ENCODE measurements at regions not wholly inside any gene's neighbourhood (a gene's known extent, or its start where the extent isn't known, plus 50 kb on each side); places are given as distances from the start of the nearest gene placed in this dataset.
"Not testable (repeated sequence)": the region's sequence is repeated elsewhere in the genome, so short reads cannot be mapped to it uniquely, and the experiment has no call there.

DNA sequence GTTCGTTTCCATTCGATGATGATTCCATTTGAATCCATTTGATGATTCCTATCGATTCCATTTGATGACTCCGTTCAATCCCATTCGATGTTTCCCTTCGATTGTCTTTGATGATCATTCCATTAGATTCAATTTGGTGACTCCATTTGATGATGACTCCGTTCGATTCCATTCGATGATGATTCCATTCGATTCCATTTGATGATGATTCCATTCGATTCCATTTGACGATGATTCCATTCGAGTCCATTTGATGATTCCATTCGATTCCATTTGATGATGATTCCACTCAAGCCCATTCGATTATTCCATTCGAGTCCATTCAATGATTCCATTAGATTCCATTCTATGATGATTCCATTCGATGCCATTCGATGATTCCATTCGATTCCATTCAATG is 2730.6 kb downstream of the RPIA start:
- peaks cover 4 to 22% of the 10 kb centered on the region in 2 donors for H3K9me3 ChIP-seq (ENCODE audit: control insufficient read depth in 1 of 2, low read length in 2 of 2)
- not testable (repeated sequence) for H3K9ac ChIP-seq (ENCODE audit: low read depth in 1 of 2, low read length in 2 of 2); H3K27ac ChIP-seq (ENCODE audit: low read depth, low read length); H3K4me3 ChIP-seq (ENCODE audit: low read depth in 1 of 2, low read length in 2 of 2); H3K36me3 ChIP-seq (ENCODE audit: control insufficient read depth in 1 of 2, insufficient read depth in 2 of 2, low read length in 2 of 2); H3K4me1 ChIP-seq (ENCODE audit: control insufficient read depth in 1 of 2, insufficient read depth in 2 of 2, low read length in 2 of 2); H3K27me3 ChIP-seq (ENCODE audit: control insufficient read depth in 1 of 2, insufficient read depth in 2 of 2, low read length in 2 of 2)

DNA sequence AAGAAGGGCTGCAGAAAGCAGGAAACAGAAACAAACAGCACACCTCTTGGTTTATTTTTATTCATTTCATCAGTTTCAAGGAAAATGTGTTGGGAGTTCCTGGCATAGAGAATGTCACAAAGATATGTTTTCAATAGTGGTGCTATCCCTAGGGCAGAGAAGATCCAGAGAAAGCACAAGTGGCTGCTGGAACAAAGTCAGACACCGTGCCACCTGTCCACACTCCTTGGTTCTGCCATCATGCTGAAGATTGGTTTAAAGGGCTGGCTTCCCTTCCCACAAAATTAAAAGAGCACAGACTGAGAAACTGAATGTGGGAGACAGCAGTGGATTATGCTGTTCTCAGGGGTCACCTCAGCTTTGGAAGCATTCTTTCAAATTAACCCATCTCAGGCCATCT is 2735.7 kb downstream of the RPIA start:
- H3K27me3 ChIP-seq (ENCODE audit: control insufficient read depth in 1 of 2, insufficient read depth in 2 of 2, low read length in 2 of 2); H3K9ac ChIP-seq (ENCODE audit: low read depth in 1 of 2, low read length in 2 of 2): not testable (repeated sequence)

DNA sequence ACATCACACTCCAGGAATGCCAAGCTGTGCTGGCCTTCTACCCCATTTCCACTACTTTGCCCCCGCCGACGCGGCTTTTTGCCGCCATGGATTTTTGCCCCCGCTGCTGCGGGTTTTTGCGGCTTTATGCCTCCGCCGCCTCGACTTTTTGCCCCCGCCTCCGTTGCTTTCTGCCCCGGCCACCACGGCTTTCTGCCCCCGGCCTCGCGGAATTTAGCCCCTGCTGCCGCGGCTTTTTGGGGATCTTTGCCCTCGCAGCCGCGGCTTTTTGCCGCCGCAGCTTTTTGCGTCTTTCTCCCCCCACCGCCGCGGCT is 2750.4 kb downstream of the RPIA start:
- not testable (repeated sequence) for H3K27me3 ChIP-seq (ENCODE audit: control insufficient read depth in 1 of 2, insufficient read depth in 2 of 2, low read length in 2 of 2); H3K4me1 ChIP-seq (ENCODE audit: control insufficient read depth in 1 of 2, insufficient read depth in 2 of 2, low read length in 2 of 2); H3K9me3 ChIP-seq (ENCODE audit: control insufficient read depth in 1 of 2, low read length in 2 of 2); H3K9ac ChIP-seq (ENCODE audit: low read depth in 1 of 2, low read length in 2 of 2); H3K36me3 ChIP-seq (ENCODE audit: control insufficient read depth in 1 of 2, insufficient read depth in 2 of 2, low read length in 2 of 2); H3K4me3 ChIP-seq (ENCODE audit: low read depth in 1 of 2, low read length in 2 of 2); H3K27ac ChIP-seq (ENCODE audit: low read depth, low read length)

More for the DNA sequence above, 2735.7 kb downstream of the RPIA start:
- H3K27ac ChIP-seq (ENCODE audit: low read depth, low read length); H3K9me3 ChIP-seq (ENCODE audit: control insufficient read depth in 1 of 2, low read length in 2 of 2); H3K36me3 ChIP-seq (ENCODE audit: control insufficient read depth in 1 of 2, insufficient read depth in 2 of 2, low read length in 2 of 2); H3K4me1 ChIP-seq (ENCODE audit: control insufficient read depth in 1 of 2, insufficient read depth in 2 of 2, low read length in 2 of 2); H3K4me3 ChIP-seq (ENCODE audit: low read depth in 1 of 2, low read length in 2 of 2): not testable (repeated sequence)

DNA sequence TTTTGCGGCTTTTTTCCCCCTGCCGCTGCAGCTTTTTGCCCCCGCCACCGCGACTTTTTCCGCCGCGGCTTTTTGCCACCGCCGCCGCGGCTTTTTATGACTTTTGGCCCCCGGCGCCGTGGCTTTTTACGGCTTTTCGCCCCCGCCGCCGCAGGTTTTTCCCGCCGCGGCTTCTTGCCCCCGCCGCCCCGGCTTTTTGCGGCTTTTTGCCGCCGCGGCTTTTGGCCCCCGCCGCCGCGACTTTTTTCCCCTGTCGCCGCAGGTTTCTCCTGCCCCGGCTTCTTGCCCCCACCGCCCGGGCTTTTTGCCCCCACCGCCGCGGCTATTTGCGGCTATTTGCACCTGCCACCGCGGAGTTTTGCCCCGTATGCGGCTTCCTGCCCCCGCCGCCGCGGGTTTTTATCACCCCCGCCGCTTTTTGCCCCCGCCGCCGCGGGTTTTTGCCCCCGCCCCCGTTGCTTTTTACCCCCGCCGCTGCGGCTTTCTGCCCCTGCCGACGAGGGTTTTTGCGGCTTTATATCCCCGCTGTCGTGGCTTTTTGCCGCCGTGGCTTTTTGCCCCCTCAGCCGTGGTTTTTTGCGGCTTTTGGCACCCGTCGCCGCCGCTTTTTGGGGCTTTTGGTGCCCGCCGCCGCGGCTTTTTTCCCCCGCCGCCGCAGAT is 2750.9 kb downstream of the RPIA start:
- H3K36me3 ChIP-seq (ENCODE audit: control insufficient read depth in 1 of 2, insufficient read depth in 2 of 2, low read length in 2 of 2), result no peaks in the 10 kb centered on the region
- H3K4me3 ChIP-seq (ENCODE audit: low read depth in 1 of 2, low read length in 2 of 2), result no peak overlapping the region
- peaks cover 0 to 9% of the 10 kb centered on the region in 2 donors for H3K27me3 ChIP-seq (ENCODE audit: control insufficient read depth in 1 of 2, insufficient read depth in 2 of 2, low read length in 2 of 2)
- no peaks in the 10 kb centered on the region for H3K4me1 ChIP-seq (ENCODE audit: control insufficient read depth in 1 of 2, insufficient read depth in 2 of 2, low read length in 2 of 2)
- no peak overlapping the region for H3K9ac ChIP-seq (ENCODE audit: low read depth in 1 of 2, low read length in 2 of 2)
- H3K9me3 ChIP-seq (ENCODE audit: control insufficient read depth in 1 of 2, low read length in 2 of 2), result no peaks in the 10 kb centered on the region
- H3K27ac ChIP-seq (ENCODE audit: low read depth, low read length), result no peak overlapping the region

DNA sequence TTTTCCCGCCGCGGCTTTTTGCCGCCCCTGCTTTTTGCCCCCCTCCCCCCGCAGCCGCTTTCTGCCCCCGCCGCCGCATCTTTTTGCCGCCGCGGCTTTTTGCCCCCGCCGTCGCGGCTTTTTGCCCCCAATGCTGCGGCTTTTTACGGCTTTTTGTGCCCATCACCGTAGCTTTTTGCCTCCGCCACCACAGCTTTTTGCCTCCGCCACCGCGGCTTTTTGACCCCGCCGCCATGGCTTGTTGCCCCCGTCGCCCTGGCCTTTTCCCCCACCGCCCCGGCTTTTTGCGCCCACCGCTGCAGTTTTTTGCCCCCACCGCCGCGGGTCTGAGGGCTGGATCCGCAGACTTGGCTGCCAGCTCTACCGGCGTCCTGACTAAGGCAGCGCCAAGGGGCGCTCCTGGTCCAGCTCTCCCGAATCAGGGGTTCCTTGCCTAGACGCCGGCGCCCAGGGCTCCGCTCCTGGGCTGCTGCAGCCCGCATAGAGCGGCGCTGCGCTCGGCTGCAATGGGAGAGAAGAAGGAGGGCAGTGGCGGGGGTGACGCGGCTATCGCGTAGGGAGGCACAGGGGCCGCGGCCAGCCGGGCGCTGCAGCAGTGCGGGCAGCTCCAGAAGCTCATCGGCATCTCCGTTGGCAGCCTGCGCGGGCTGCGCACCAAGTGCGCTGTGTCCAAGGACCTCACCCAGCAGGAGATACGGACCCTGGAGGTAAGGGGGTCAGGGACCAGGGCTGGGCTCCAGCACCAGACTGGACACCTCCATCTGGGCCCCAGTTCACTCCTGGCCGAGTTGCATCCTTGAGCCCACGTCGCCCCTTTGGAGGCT is 2751.6 kb downstream of the RPIA start:
- not testable (repeated sequence) for H3K27ac ChIP-seq (ENCODE audit: low read depth, low read length); H3K9me3 ChIP-seq (ENCODE audit: control insufficient read depth in 1 of 2, low read length in 2 of 2); H3K4me3 ChIP-seq (ENCODE audit: low read depth in 1 of 2, low read length in 2 of 2); H3K36me3 ChIP-seq (ENCODE audit: control insufficient read depth in 1 of 2, insufficient read depth in 2 of 2, low read length in 2 of 2); H3K27me3 ChIP-seq (ENCODE audit: control insufficient read depth in 1 of 2, insufficient read depth in 2 of 2, low read length in 2 of 2); H3K9ac ChIP-seq (ENCODE audit: low read depth in 1 of 2, low read length in 2 of 2); H3K4me1 ChIP-seq (ENCODE audit: control insufficient read depth in 1 of 2, insufficient read depth in 2 of 2, low read length in 2 of 2)

DNA sequence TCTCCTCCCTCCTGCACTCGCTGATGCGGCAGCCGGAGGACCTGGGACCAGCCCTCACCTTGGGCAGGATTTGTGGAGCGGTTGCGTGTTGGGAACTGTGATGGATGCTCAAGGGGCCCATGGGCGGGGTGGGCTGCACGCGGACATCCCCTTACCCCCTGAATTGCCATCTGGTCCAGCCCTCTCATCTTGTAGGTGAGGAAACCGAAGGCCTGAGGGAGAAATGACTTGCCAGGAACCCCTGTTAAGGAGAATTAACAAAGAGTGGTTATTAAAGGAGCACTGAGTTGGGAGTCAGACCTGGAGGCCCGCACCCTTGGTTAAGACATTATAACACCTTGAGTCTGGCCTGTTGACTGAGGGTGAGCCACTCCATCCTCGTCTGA is 2752.2 kb downstream of the RPIA start:
- not testable (repeated sequence) for H3K4me3 ChIP-seq (ENCODE audit: low read depth in 1 of 2, low read length in 2 of 2); H3K9ac ChIP-seq (ENCODE audit: low read depth in 1 of 2, low read length in 2 of 2); H3K27me3 ChIP-seq (ENCODE audit: control insufficient read depth in 1 of 2, insufficient read depth in 2 of 2, low read length in 2 of 2); H3K4me1 ChIP-seq (ENCODE audit: control insufficient read depth in 1 of 2, insufficient read depth in 2 of 2, low read length in 2 of 2); H3K36me3 ChIP-seq (ENCODE audit: control insufficient read depth in 1 of 2, insufficient read depth in 2 of 2, low read length in 2 of 2); H3K9me3 ChIP-seq (ENCODE audit: control insufficient read depth in 1 of 2, low read length in 2 of 2); H3K27ac ChIP-seq (ENCODE audit: low read depth, low read length)

DNA sequence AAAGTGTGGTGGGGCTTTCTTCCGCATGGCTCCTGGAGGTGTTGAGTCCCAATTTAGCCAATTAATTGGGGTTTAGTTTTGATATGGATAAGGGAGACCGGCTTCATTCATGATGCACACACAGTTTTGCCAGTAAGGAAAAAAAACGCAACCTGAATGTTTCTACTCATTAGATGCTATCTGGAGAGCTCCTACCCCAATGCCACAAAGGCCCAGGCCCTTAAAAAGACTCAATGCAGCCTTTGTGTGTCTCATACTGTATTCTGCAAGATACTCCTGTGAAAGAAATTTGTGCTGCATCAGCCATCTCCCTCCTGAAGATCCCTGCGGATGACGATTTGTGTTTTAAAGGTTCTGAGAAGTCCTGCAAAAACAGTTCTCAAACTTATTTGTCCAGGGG is 2754.2 kb downstream of the RPIA start:
- not testable (repeated sequence) for H3K36me3 ChIP-seq (ENCODE audit: control insufficient read depth in 1 of 2, insufficient read depth in 2 of 2, low read length in 2 of 2)

DNA sequence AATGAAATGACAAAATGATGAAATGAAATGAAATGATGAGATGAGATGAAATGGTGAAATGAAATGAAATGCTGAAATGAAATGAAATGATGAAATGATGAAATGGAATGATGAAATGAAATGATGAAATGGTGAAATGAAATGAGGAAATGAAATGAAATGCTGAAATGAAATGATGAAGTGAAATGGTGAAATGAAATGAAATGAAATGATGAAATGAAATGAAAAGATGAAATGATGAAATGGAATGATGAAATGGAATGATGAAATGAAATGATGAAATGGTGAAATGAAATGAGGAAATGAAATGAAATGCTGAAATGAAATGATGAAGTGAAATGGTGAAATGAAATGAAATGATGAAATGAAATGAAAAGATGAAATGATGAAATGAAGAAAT is 2755.0 kb downstream of the RPIA start:
- H3K9ac ChIP-seq (ENCODE audit: low read depth in 1 of 2, low read length in 2 of 2); H3K27ac ChIP-seq (ENCODE audit: low read depth, low read length): not testable (repeated sequence)

More for the DNA sequence above, 2754.2 kb downstream of the RPIA start:
- not testable (repeated sequence) for H3K9ac ChIP-seq (ENCODE audit: low read depth in 1 of 2, low read length in 2 of 2); H3K27ac ChIP-seq (ENCODE audit: low read depth, low read length); H3K9me3 ChIP-seq (ENCODE audit: control insufficient read depth in 1 of 2, low read length in 2 of 2); H3K4me1 ChIP-seq (ENCODE audit: control insufficient read depth in 1 of 2, insufficient read depth in 2 of 2, low read length in 2 of 2); H3K4me3 ChIP-seq (ENCODE audit: low read depth in 1 of 2, low read length in 2 of 2); H3K27me3 ChIP-seq (ENCODE audit: control insufficient read depth in 1 of 2, insufficient read depth in 2 of 2, low read length in 2 of 2)

DNA sequence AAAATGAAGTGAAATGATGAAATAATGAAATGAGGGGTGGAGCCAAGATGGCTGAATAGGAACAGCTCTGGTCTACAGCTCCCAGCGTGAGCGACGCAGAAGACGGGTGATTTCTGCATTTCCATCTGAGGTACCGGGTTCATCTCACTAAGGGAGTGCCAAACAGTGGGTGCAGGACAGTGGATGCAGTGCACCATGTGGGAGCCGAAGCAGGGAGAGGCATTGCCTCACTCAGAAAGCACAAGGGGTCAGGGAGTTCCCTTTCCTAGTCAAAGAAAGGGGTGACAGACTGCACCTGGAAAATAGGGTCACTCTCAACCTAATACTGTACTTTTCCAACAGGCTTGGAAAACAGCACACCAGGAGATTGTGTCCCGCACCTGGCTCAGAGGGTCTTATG is 2755.4 kb downstream of the RPIA start:
- not testable (repeated sequence) for H3K27ac ChIP-seq (ENCODE audit: low read depth, low read length); H3K4me3 ChIP-seq (ENCODE audit: low read depth in 1 of 2, low read length in 2 of 2); H3K4me1 ChIP-seq (ENCODE audit: control insufficient read depth in 1 of 2, insufficient read depth in 2 of 2, low read length in 2 of 2); H3K36me3 ChIP-seq (ENCODE audit: control insufficient read depth in 1 of 2, insufficient read depth in 2 of 2, low read length in 2 of 2); H3K9me3 ChIP-seq (ENCODE audit: control insufficient read depth in 1 of 2, low read length in 2 of 2); H3K9ac ChIP-seq (ENCODE audit: low read depth in 1 of 2, low read length in 2 of 2); H3K27me3 ChIP-seq (ENCODE audit: control insufficient read depth in 1 of 2, insufficient read depth in 2 of 2, low read length in 2 of 2)

More for the DNA sequence above, 2755.0 kb downstream of the RPIA start:
- H3K27me3 ChIP-seq (ENCODE audit: control insufficient read depth in 1 of 2, insufficient read depth in 2 of 2, low read length in 2 of 2); H3K4me1 ChIP-seq (ENCODE audit: control insufficient read depth in 1 of 2, insufficient read depth in 2 of 2, low read length in 2 of 2); H3K4me3 ChIP-seq (ENCODE audit: low read depth in 1 of 2, low read length in 2 of 2); H3K9me3 ChIP-seq (ENCODE audit: control insufficient read depth in 1 of 2, low read length in 2 of 2); H3K36me3 ChIP-seq (ENCODE audit: control insufficient read depth in 1 of 2, insufficient read depth in 2 of 2, low read length in 2 of 2): not testable (repeated sequence)

DNA sequence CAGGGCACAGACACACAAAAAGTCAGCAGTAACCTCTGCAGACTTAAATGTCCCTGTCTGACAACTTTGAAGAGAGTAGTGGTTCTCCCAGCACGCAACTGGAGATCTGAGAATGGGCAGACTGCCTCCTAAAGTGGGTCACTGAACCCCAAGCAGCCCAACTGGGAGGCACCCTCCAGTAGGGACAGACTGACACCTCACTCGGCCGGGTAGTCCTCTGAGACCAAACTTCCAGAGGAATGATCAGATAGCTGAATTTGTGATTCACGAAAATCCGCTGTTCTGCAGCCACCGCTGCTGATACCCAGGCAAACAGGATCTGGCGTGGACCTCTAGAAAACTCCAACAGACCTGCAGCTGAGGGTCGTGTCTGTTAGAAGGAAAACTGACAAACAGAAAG is 2756.0 kb downstream of the RPIA start:
- not testable (repeated sequence) for H3K27me3 ChIP-seq (ENCODE audit: control insufficient read depth in 1 of 2, insufficient read depth in 2 of 2, low read length in 2 of 2); H3K4me3 ChIP-seq (ENCODE audit: low read depth in 1 of 2, low read length in 2 of 2); H3K27ac ChIP-seq (ENCODE audit: low read depth, low read length); H3K9me3 ChIP-seq (ENCODE audit: control insufficient read depth in 1 of 2, low read length in 2 of 2); H3K9ac ChIP-seq (ENCODE audit: low read depth in 1 of 2, low read length in 2 of 2); H3K4me1 ChIP-seq (ENCODE audit: control insufficient read depth in 1 of 2, insufficient read depth in 2 of 2, low read length in 2 of 2); H3K36me3 ChIP-seq (ENCODE audit: control insufficient read depth in 1 of 2, insufficient read depth in 2 of 2, low read length in 2 of 2)
